ENCODE measurements at regions not wholly inside any gene's neighbourhood (a gene's known extent, or its start where the extent isn't known, plus 50 kb on each side); places are given as distances from the start of the nearest gene placed in this dataset.

DNA sequence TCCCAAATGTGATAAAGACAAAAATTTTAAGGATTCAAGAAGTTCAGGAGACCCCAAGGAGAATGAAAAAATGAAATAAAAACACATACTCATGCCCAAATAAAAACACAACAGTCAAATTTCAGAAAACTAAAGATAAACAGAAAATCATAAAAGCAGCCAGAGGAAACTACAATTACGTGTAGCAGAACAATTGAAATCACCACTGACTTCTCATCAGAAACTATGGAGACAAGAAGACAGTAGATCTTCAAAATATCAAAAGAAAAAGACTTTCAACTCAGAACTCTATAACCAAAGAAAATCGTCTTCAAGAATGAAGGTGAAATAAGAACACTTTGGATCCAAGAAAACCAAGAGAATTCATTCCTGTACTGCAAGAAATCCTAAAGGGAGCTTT, 54.9 kb downstream of the DIO3 start:
- H3K9me3 Mint-ChIP-seq (ENCODE audit: low read depth), result no peaks in the 10 kb centered on the region
- H3K4me1 Mint-ChIP-seq, result no peaks in the 10 kb centered on the region
- no peak overlapping the region for H3K27ac Mint-ChIP-seq
- no peak overlapping the region for H3K4me3 Mint-ChIP-seq
- CTCF ChIA-PET, result interaction anchor here (0.6 kb wide), 1 partner anchor 43 kb away, joined by 3 read pairs; no protein-coding TSS in a partner anchor
- intact Hi-C loops (cut with DNase I, micrococcal nuclease), result no loop called here
- ATAC-seq (no peak), DNase-seq (no peak)
- peaks cover 25% of the 10 kb centered on the region for H3K27me3 Mint-ChIP-seq
- no peaks in the 10 kb centered on the region for H3K36me3 Mint-ChIP-seq (ENCODE audit: low read depth)
- POLR2A ChIA-PET, result no interaction called here

DNA sequence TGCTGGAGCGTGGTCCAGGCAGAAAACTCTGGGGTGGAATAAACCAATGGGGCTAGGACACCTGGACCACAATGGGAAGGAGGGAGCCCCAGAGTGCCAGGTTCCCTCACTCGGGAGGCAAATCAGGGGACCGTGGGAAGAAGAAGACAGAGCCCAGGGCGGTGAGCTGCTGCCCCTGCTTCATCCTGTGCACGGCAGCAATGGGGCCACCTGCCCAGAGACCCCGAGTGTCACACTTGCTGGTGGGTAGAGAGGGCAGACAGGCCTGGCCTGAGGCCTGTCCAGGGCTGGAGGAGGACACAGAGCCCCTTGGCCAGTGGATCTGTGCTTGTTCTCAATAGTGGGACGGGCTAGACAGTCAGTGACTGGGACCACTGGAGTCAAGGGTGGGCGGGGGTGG, 58.2 kb downstream of the DIO3 start:
- no peaks in the 10 kb centered on the region for H3K4me1 Mint-ChIP-seq
- H3K4me3 Mint-ChIP-seq, result no peak overlapping the region
- intact Hi-C loops (cut with DNase I, micrococcal nuclease), result no loop called here
- CTCF ChIA-PET, result no interaction called here
- no peak overlapping the region for H3K27ac Mint-ChIP-seq
- ATAC-seq, result no peak
- DNase-seq, result no peak
- H3K9me3 Mint-ChIP-seq (ENCODE audit: low read depth), result no peaks in the 10 kb centered on the region
- peaks cover 5% of the 10 kb centered on the region for H3K27me3 Mint-ChIP-seq
- POLR2A ChIA-PET, result no interaction called here
- no peaks in the 10 kb centered on the region for H3K36me3 Mint-ChIP-seq (ENCODE audit: low read depth)

DNA sequence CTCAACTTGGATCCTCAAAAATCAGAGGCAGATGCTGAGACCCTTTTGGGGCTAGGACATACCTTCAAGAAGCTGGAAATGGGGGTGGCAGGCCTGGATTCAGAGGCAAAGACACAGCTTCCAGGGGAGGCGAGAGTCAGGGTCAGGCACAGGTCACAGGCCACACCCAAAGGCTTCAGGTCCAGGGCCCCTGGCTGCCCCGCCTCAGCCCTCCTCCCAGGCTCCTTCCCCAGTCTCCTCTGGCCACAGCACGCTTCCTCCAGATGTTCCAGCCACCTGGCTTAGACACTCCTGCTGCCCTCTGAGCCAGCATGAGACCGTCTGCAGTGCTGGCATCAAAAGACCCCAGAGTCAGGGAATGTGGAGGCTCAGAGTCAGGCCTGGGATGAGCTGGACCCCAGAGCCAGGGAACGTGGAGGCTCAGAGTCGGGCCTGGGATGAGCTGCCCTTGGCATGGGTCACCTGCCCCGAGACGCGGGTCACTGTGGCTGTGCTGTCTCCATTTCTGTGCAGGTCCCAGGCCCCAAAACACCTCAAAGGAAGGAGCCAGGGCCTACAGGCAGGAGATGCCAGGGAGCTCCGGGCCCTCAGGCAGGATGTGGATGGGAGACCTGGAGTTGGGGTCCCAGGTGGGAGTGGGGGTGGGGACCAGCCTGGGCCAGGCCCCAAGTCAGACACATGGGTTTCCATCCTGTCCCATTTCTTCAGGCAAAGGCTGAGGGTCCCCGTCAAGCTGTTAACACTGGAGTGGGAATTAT, 58.9 kb downstream of the DIO3 start:
- Mint-ChIP-seq H3K27me3 (peaks cover 4% of the 10 kb centered on the region), H3K9me3 (ENCODE audit: low read depth) (no peaks in the 10 kb centered on the region), H3K27ac (no peak overlapping the region), H3K4me1 (no peaks in the 10 kb centered on the region), H3K36me3 (ENCODE audit: low read depth) (no peaks in the 10 kb centered on the region), H3K4me3 (no peak overlapping the region)
- ATAC-seq (no peak), DNase-seq (no peak)
- ChIA-PET CTCF (no interaction called here), POLR2A (no interaction called here)
- intact Hi-C loops (cut with DNase I, micrococcal nuclease), result loop anchor here in 1 of 2 experiments (10.0 kb wide), 1 partner anchor 165 kb away; no protein-coding TSS in a partner anchor

DNA sequence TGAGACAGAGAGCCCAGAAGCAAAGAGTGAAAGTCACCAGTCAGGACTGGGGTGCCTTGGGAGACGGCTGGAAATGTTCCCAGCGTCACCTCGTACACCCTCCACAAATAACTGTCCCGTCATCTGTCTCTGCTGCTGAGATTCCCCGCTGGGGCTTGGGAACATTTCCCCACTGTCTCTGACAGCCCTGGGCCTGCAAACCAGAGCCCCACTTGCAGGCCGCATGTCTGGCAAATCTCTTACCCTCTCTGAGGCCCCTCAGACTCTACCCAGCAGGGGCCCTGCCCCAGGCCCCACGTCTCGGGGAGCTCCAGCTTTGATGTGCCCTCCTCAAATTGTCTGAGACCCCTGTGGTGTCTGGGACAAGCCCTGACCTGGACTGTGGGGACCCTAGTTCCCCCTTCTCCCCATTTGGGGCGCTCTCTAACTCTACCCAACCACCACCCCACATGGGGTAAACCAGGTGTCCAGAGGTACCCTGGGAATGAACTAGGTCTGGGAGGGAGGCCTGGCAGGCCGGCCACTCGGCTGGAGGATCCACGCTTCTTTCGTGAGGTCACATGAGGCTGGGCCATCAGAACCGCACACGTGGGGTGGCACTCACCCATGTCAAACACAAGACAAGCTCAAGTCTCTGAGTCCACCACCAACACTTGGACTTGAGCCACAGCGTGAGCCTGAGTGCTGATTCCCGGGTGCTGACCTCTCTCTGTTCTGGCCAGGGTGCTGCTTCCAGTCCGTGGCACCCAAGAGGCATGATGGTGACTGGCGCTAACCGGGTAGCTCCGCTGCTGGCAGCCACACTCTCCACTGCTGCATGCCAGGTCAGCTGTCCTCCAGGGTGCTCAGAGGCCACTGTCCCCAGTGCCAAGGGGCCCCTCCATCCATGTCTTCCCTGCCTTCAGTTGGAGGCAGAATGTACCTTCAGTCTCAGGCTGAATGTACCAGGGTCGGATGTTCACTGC, 59.8 kb downstream of the DIO3 start:
- Mint-ChIP-seq H3K9me3 (ENCODE audit: low read depth) (no peaks in the 10 kb centered on the region), H3K27me3 (no peaks in the 10 kb centered on the region), H3K36me3 (ENCODE audit: low read depth) (no peaks in the 10 kb centered on the region), H3K27ac (no peak overlapping the region), H3K4me3 (no peak overlapping the region), H3K4me1 (no peaks in the 10 kb centered on the region)
- CTCF ChIA-PET, result interaction anchor here (0.7 kb wide), 1 partner anchor 766 kb away, joined by 3 read pairs; no protein-coding TSS in a partner anchor
- ATAC-seq (no peak), DNase-seq (no peak)
- intact Hi-C loops (cut with DNase I, micrococcal nuclease), result loop anchor here in 1 of 2 experiments (10.0 kb wide), 1 partner anchor 166 kb away; no protein-coding TSS in a partner anchor
- POLR2A ChIA-PET, result no interaction called here

GRCh38 chr14:101622251-101623076, 61.2 kb downstream of the DIO3 start:
- no peak for ATAC-seq
- intact Hi-C loops (cut with DNase I, micrococcal nuclease), result loop anchor here in 1 of 2 experiments (10.0 kb wide), 1 partner anchor 168 kb away; no protein-coding TSS in a partner anchor
- Mint-ChIP-seq H3K36me3 (ENCODE audit: low read depth) (no peaks in the 10 kb centered on the region), H3K9me3 (ENCODE audit: low read depth) (no peaks in the 10 kb centered on the region), H3K4me3 (no peak overlapping the region), H3K27me3 (no peaks in the 10 kb centered on the region), H3K27ac (no peak overlapping the region), H3K4me1 (no peaks in the 10 kb centered on the region)
- ChIA-PET CTCF (no interaction called here), POLR2A (no interaction called here)
- no peak for DNase-seq

- Mint-ChIP-seq H3K27ac (no peak overlapping the region), H3K36me3 (ENCODE audit: low read depth) (no peaks in the 10 kb centered on the region), H3K4me1 (no peaks in the 10 kb centered on the region), H3K9me3 (ENCODE audit: low read depth) (no peaks in the 10 kb centered on the region), H3K27me3 (no peaks in the 10 kb centered on the region), H3K4me3 (no peak overlapping the region)
- CTCF ChIA-PET, result interaction anchor here (0.6 to 0.8 kb wide), 2 partner anchors 386 to 559 kb away, joined by 3 read pairs; no protein-coding TSS in a partner anchor
- no peak for ATAC-seq
- intact Hi-C loops (cut with DNase I, micrococcal nuclease), result loop anchor here in 1 of 2 experiments (10.0 kb wide), 1 partner anchor 168 kb away; no protein-coding TSS in a partner anchor
- POLR2A ChIA-PET, result interaction anchor here (0.6 kb wide), 1 partner anchor 452 kb away, joined by 3 read pairs; no protein-coding TSS in a partner anchor
- DNase-seq, result no peak
Observed at GRCh38 chr14:101623077-101623372, 61.7 kb downstream of the DIO3 start.

DNA sequence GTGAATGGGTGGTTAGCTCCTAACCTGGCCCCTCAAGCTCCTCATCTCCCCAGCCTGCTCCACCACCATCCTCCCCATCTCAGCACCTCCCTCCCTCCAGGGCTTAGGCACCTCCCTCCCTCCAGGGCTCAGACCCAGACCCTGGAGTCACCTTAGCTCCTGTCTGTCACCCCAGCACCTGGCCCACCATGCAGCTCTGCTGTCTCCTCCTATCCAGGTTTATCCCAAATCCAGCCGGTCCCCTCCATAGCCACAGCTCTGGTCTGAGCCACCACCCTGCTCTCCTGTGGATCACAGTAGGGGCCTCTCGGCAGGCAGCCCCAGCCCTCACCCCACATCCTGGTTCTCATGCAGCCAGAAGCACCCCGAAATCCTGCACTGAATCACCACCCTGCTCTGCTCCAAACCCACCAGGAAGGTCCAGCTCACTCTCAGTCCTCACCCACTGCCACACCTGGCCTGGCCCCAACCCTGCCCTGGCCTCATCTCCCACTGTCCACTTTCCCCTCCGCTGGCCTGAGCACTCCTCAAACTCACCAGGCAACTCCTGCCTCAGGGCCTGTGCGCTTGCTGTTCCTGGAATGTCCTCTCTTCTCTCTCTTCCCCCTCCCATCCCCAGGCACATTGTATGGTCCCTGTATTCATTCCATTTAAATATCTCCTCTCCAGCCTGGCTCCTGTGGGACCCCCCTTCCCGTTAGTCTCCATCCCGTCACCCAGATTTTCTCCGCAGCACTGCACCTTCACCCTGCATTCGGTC, 62.6 kb downstream of the DIO3 start:
- no peak for ATAC-seq
- H3K9me3 Mint-ChIP-seq (ENCODE audit: low read depth), result no peaks in the 10 kb centered on the region
- H3K27me3 Mint-ChIP-seq, result no peaks in the 10 kb centered on the region
- no peak overlapping the region for H3K4me3 Mint-ChIP-seq
- ChIA-PET CTCF (interaction anchor here (0.6 to 0.8 kb wide), 2 partner anchors 387 to 558 kb away, joined by 3 read pairs; no protein-coding TSS in a partner anchor), POLR2A (interaction anchor here (0.6 kb wide), 1 partner anchor 453 kb away, joined by 3 read pairs; no protein-coding TSS in a partner anchor)
- H3K36me3 Mint-ChIP-seq (ENCODE audit: low read depth), result no peaks in the 10 kb centered on the region
- intact Hi-C loops (cut with DNase I, micrococcal nuclease), result loop anchor here in 1 of 2 experiments (10.0 kb wide), 1 partner anchor 169 kb away; no protein-coding TSS in a partner anchor
- H3K27ac Mint-ChIP-seq, result no peak overlapping the region
- no peak for DNase-seq
- H3K4me1 Mint-ChIP-seq, result no peaks in the 10 kb centered on the region

DNA sequence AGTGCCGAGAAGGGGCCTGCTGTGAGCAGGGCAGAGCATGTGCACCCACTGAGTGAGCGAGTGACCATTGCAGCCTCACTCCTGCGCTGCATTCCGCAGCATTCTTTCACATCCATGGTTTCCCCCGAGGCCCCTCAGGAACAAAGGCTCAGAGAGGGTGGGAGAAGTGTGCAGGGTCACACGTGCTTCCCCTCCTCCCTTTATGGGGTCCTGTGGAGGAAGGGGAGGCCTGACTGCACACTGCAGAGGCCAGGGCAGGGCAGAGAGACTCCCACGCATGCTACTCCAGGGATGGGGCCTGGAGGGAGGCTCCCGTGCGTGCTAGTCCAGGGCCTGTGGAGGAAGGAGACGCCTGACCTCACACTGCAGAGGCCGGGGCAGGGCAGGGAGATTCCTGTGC, 63.2 kb downstream of the DIO3 start:
- Mint-ChIP-seq H3K27ac (no peak overlapping the region), H3K4me1 (no peaks in the 10 kb centered on the region), H3K9me3 (ENCODE audit: low read depth) (no peaks in the 10 kb centered on the region), H3K36me3 (ENCODE audit: low read depth) (no peaks in the 10 kb centered on the region), H3K4me3 (no peak overlapping the region), H3K27me3 (no peaks in the 10 kb centered on the region)
- ATAC-seq (no peak), DNase-seq (no peak)
- intact Hi-C loops (cut with DNase I, micrococcal nuclease), result loop anchor here in 1 of 2 experiments (10.0 kb wide), 1 partner anchor 170 kb away; no protein-coding TSS in a partner anchor
- ChIA-PET POLR2A (no interaction called here), CTCF (no interaction called here)

GRCh38 chr14:101625336-101626097, 64.2 kb downstream of the DIO3 start:
- Mint-ChIP-seq H3K9me3 (ENCODE audit: low read depth) (no peaks in the 10 kb centered on the region), H3K4me3 (no peak overlapping the region), H3K27ac (no peak overlapping the region), H3K27me3 (no peaks in the 10 kb centered on the region), H3K4me1 (no peaks in the 10 kb centered on the region), H3K36me3 (ENCODE audit: low read depth) (no peaks in the 10 kb centered on the region)
- POLR2A ChIA-PET, result no interaction called here
- ATAC-seq, result no peak
- CTCF ChIA-PET, result no interaction called here
- DNase-seq, result no peak
- intact Hi-C loops (cut with DNase I, micrococcal nuclease), result loop anchor here (5.0 to 10.0 kb wide), 2 partner anchors 171 to 718 kb away; no protein-coding TSS in a partner anchor

DNA sequence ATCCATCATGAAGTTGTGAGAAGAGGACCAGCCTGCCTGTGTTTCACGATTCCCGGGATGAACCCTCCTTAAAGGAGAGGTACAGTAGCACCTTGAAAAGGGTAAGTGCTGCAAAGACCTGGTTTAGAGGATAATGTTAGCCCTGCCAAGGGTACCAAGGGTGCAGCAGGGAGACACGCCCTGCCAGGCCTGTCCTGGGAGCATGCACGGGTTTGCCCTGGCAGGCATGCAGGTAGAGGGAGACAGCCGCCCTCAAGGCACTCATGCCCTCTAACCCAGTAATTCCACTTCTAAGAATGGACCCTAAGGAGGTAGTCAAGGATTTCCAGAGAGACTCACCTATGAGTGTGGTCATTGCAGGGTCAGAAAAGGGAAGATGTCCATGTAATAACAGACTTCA, 65.0 kb downstream of the DIO3 start:
- DNase-seq, result no peak
- Mint-ChIP-seq H3K36me3 (ENCODE audit: low read depth) (no peaks in the 10 kb centered on the region), H3K9me3 (ENCODE audit: low read depth) (no peaks in the 10 kb centered on the region), H3K4me3 (no peak overlapping the region), H3K4me1 (no peaks in the 10 kb centered on the region), H3K27ac (no peak overlapping the region), H3K27me3 (no peaks in the 10 kb centered on the region)
- POLR2A ChIA-PET, result no interaction called here
- intact Hi-C loops (cut with DNase I, micrococcal nuclease), result loop anchor here (5.0 to 10.0 kb wide), 2 partner anchors 172 to 719 kb away; no protein-coding TSS in a partner anchor
- ATAC-seq, result no peak
- CTCF ChIA-PET, result no interaction called here
